K562 (cell line): ENCODE measurements at regions not wholly inside any gene's neighbourhood (a gene's known extent, or its start where the extent isn't known, plus 50 kb on each side); places are given as distances from the start of the nearest gene placed in this dataset.

ENCODE experiments used
- ATAC-seq: fragments of 200-7000 bp; cut with Tn5 transposase; 3 replicates; pipeline ENCODE4 v1.9.1; 2020; ENCODE audit warnings: moderate library complexity
- BruUV-seq: library from RNA; stranded (reverse); fragments of 400-500 nt; replicated peaks from 2 replicates; lab custom pipeline; 2021; lab: Mats Ljungman, UMichigan
- CTCF ChIA-PET: fragments of 300-600 bp; formaldehyde crosslinking; extraction: SDS; loops from one replicate; lab custom pipeline; 2021; ENCODE audit warnings: low intra/inter-chr PET ratio; lab: Yijun Ruan, JAX
- POLR2A ChIA-PET: fragments of 300-600, 350-650 bp; sonication (Branson Sonifier 250); formaldehyde crosslinking; extraction: SDS; loops from one replicate; lab custom pipeline; 2021; ENCODE audit warnings: antibody characterized with exemption, inconsistent platforms; lab: Yijun Ruan, JAX
- DNase-seq, 4 experiments: peaks; one replicate each; pipeline versions ENCODE4 v3.0.0 to v3.0.0-alpha.2; 2011 to 2018; ENCODE audit warnings: low spot score in 3 of 4, mixed read lengths in 3 of 4; ENCODE audit errors: extremely low read depth in 1 of 4
- FAIRE-seq: peaks from 2 replicates; lab custom pipeline; 2011; peaks lifted over from hg19 to GRCh38; lab: Jason Lieb, UNC
- H2AFZ ChIP-seq: 2 replicates; pipeline ENCODE4 v1.6.0; 2011; ENCODE audit warnings: low read depth, low read length, control low read depth, inconsistent platforms
- H3K27ac ChIP-seq: fragments of 200-600 bp; 3 replicates; pipeline ENCODE4 v1.8.0; 2011; ENCODE audit warnings: low read depth, mild to moderate bottlenecking, control low read depth, inconsistent platforms, low read length, moderate library complexity, mixed read lengths; ENCODE audit errors: extremely low read depth
- H3K27me3 ChIP-seq, 2 experiments: fragments of 300-600 bp in 1 of 2; 2 replicates in 1 of 2; 3 replicates in 1 of 2; pipeline versions ENCODE4 v1.6.0 to v1.8.0; 2011; ENCODE audit warnings: inconsistent platforms in 2 of 2, low read length in 2 of 2, mild to moderate bottlenecking in 1 of 2, mixed read lengths in 1 of 2, moderate library complexity in 1 of 2; ENCODE audit not compliant: control insufficient read depth in 2 of 2, insufficient read depth in 2 of 2
- H3K36me3 ChIP-seq: fragments of 300-600 bp; 3 replicates; pipeline ENCODE4 v1.8.0; 2011; ENCODE audit warnings: mild to moderate bottlenecking, low read length, inconsistent platforms; ENCODE audit not compliant: control insufficient read depth, insufficient read depth
- H3K4me1 ChIP-seq, 2 experiments: fragments of 200-600 bp in 1 of 2; replicated peaks in 1 of 2; 2 replicates in 1 of 2; 3 replicates in 1 of 2; pipeline versions ENCODE4 v1.5.1 to v1.8.0; 2011; ENCODE audit warnings: inconsistent platforms in 2 of 2, low read length in 2 of 2, mild to moderate bottlenecking in 1 of 2, mixed read lengths in 1 of 2, moderate library complexity in 1 of 2; ENCODE audit not compliant: control insufficient read depth in 2 of 2, insufficient read depth in 2 of 2
- H3K4me2 ChIP-seq: 2 replicates; pipeline ENCODE4 v1.6.1; 2011; ENCODE audit warnings: low read length, control low read depth, inconsistent platforms, mixed read lengths; ENCODE audit not compliant: insufficient read depth
- H3K4me3 ChIP-seq: fragments of 200-600 bp; sonication (generic), shearing (Covaris generic); 2 replicates; pipeline ENCODE4 v1.5.1; 2016; ENCODE audit warnings: control low read depth, inconsistent platforms
- H3K79me2 ChIP-seq: fragments of 200-600 bp; 3 replicates; pipeline ENCODE4 v1.8.0; 2011; ENCODE audit warnings: low read length, inconsistent platforms; ENCODE audit not compliant: control insufficient read depth, insufficient read depth
- H3K9ac ChIP-seq, 2 experiments: 2 replicates each; pipeline versions ENCODE4 v1.6.0 to v1.6.1; 2011; ENCODE audit warnings: low read depth in 2 of 2, low read length in 2 of 2, control low read depth in 1 of 2, inconsistent platforms in 1 of 2, mild to moderate bottlenecking in 1 of 2, mixed read lengths in 1 of 2; ENCODE audit not compliant: insufficient read depth in 1 of 2
- H3K9me1 ChIP-seq: one replicate; pipeline ENCODE4 v1.6.0; 2011; ENCODE audit warnings: inconsistent platforms, mild to moderate bottlenecking, low read length, moderate library complexity; ENCODE audit not compliant: control insufficient read depth, insufficient read depth
- H3K9me3 ChIP-seq: replicated peaks from 2 replicates; pipeline ENCODE4 v1.5.1; 2011; ENCODE audit warnings: low read depth, low read length, inconsistent platforms; ENCODE audit not compliant: control insufficient read depth, insufficient read depth
- H4K20me1 ChIP-seq: replicated peaks from 2 replicates; pipeline ENCODE4 v1.6.1; 2011; ENCODE audit warnings: low read length, inconsistent platforms, mixed read lengths; ENCODE audit not compliant: control insufficient read depth, insufficient read depth
- ATF2 ChIP-seq: sonication (generic); formaldehyde crosslinking; IDR thresholded peaks from 2 replicates; pipeline ENCODE4 v1.8.1; 2022; ENCODE audit warnings: missing genetic modification reagents
- CBX1 ChIP-seq: sonication (generic); IDR thresholded peaks from 2 replicates; pipeline ENCODE4 v1.6.1; 2016; ENCODE audit warnings: antibody characterized with exemption, low read depth, mild to moderate bottlenecking
- ELF2 ChIP-seq: fragments of 250-450 bp; sonication (Bioruptor Pico); IDR thresholded peaks from 2 replicates; pipeline ENCODE4 v1.5.0; 2021; ENCODE audit warnings: mild to moderate bottlenecking
- HMG20A ChIP-seq: fragments of 450-650 bp; formaldehyde crosslinking; conservative IDR thresholded peaks from 2 replicates; pipeline ENCODE4 v1.4.0; 2020; ENCODE audit warnings: mild to moderate bottlenecking, mixed read lengths
- IRF2 ChIP-seq: sonication (generic); formaldehyde crosslinking; IDR thresholded peaks from 2 replicates; pipeline ENCODE4 v1.8.1; 2022; ENCODE audit warnings: mild to moderate bottlenecking, missing genetic modification reagents
- MAFF ChIP-seq: IDR thresholded peaks from 2 replicates; pipeline ENCODE4 v1.6.1; 2012; ENCODE audit warnings: low read length, improper control_type of control experiment
- PCBP1 ChIP-seq: fragments of 200-400 bp; formaldehyde crosslinking; IDR thresholded peaks from 2 replicates; pipeline ENCODE4 v1.6.1; 2018; ENCODE audit warnings: mild to moderate bottlenecking, low read depth, low read length; ENCODE audit not compliant: poor library complexity, severe bottlenecking
- SIRT6 ChIP-seq: IDR thresholded peaks from one replicate; pipeline ENCODE4 v1.6.1; 2012; ENCODE audit warnings: low read depth, mild to moderate bottlenecking, control low read depth, inconsistent platforms, low read length, moderate library complexity
- THAP12 ChIP-seq: fragments of 250-450 bp; sonication (Bioruptor Pico); IDR thresholded peaks from 2 replicates; pipeline ENCODE4 v1.9.0; 2021; ENCODE audit warnings: mild to moderate bottlenecking, inconsistent platforms
- WHSC1 ChIP-seq: IDR thresholded peaks from one replicate; pipeline ENCODE4 v1.6.1; 2012; ENCODE audit warnings: low read length, control low read depth, inconsistent platforms
- ZBTB2 ChIP-seq: fragments of 450-650 bp; IDR thresholded peaks from 2 replicates; pipeline ENCODE4 v1.6.1; 2016; ENCODE audit warnings: antibody characterized with exemption
- ZFP36 ChIP-seq: fragments of 150-350 bp; IDR thresholded peaks from 2 replicates; pipeline ENCODE4 v1.6.1; 2018; ENCODE audit warnings: low read length, low read depth; ENCODE audit not compliant: partially characterized antibody
- ZNF133 ChIP-seq: fragments of 250-450 bp; sonication (Bioruptor Pico); IDR thresholded peaks from 2 replicates; pipeline ENCODE4 v1.4.0; 2020; ENCODE audit warnings: mild to moderate bottlenecking
- ZNF551 ChIP-seq: fragments of 250-450 bp; sonication (Bioruptor Pico); IDR thresholded peaks from 2 replicates; pipeline ENCODE4 v1.5.0; 2021; ENCODE audit warnings: mild to moderate bottlenecking, moderate library complexity
- ZNF644 ChIP-seq: fragments of 200-800 bp; sonication (Bioruptor generic); IDR thresholded peaks from 2 replicates; pipeline ENCODE4 v1.6.1; 2016; ENCODE audit warnings: low read depth, missing genetic modification characterization, missing compliant biosample characterization
- WGBS: fragments of 100-300 bp; shearing (Covaris generic); methylation state at CpG from one replicate; pipeline ENCODE4 v1.1.6; 2016; ENCODE audit warnings: low coverage, mixed read lengths; ENCODE audit not compliant: insufficient coverage; ENCODE audit errors: missing lambda C conversion rate; 5-methylcytosine and 5-hydroxymethylcytosine counted together
- in situ Hi-C: fragments of 300-500 bp; cut with MboI; formaldehyde crosslinking; loops from 4 replicates; pipeline ENCODE4 v1.15.0; 2018; ENCODE audit warnings: inconsistent platforms, mixed read lengths
- intact Hi-C: fragments of 100-400 bp; cut with micrococcal nuclease; formaldehyde crosslinking; loops from 2 replicates; pipeline ENCODE4 v1.14.2; 2022
- TF ChIP-seq, protein P1 (sequence below): sonication (generic); formaldehyde crosslinking; IDR thresholded peaks from 2 replicates; pipeline ENCODE4 v1.8.1; 2022; ENCODE audit warnings: missing genetic modification reagents
- TF ChIP-seq, protein P2 (sequence below): fragments of 250-450 bp; sonication (Bioruptor Pico); IDR thresholded peaks from 2 replicates; pipeline ENCODE4 v1.8.0; 2022; ENCODE audit warnings: inconsistent platforms

GRCh38 chr13:111879719-111880118 lies 187.2 kb upstream of the SOX1 start:
- in situ Hi-C loops, result no loop called here
- no TSS peak for BruUV-seq
- TF ChIP-seq ELF2 (CRISPR knock-in tag) (no peak), ZNF644 (tag) (no peak), ZNF133 (no peak), IRF2 (CRISPR knock-in tag) (no peak), ZFP36 (no peak), MAFF (no peak), ATF2 (no peak), WHSC1 (no peak), SIRT6 (no peak), PCBP1 (no peak), CBX1 (no peak), ZNF551 (CRISPR knock-in tag) (no peak), ZBTB2 (no peak), THAP12 (no peak), HMG20A (CRISPR knock-in tag) (no peak)
- TF ChIP-seq, protein P1, sequence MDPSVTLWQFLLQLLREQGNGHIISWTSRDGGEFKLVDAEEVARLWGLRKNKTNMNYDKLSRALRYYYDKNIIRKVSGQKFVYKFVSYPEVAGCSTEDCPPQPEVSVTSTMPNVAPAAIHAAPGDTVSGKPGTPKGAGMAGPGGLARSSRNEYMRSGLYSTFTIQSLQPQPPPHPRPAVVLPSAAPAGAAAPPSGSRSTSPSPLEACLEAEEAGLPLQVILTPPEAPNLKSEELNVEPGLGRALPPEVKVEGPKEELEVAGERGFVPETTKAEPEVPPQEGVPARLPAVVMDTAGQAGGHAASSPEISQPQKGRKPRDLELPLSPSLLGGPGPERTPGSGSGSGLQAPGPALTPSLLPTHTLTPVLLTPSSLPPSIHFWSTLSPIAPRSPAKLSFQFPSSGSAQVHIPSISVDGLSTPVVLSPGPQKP, result no peak
- TF ChIP-seq, protein P2, sequence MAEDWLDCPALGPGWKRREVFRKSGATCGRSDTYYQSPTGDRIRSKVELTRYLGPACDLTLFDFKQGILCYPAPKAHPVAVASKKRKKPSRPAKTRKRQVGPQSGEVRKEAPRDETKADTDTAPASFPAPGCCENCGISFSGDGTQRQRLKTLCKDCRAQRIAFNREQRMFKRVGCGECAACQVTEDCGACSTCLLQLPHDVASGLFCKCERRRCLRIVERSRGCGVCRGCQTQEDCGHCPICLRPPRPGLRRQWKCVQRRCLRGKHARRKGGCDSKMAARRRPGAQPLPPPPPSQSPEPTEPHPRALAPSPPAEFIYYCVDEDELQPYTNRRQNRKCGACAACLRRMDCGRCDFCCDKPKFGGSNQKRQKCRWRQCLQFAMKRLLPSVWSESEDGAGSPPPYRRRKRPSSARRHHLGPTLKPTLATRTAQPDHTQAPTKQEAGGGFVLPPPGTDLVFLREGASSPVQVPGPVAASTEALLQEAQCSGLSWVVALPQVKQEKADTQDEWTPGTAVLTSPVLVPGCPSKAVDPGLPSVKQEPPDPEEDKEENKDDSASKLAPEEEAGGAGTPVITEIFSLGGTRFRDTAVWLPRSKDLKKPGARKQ (CRISPR knock-in tag), result no peak

More at GRCh38 chr13:111879719-111880118, 187.2 kb upstream of the SOX1 start:
- DNase-seq (no peak), FAIRE-seq (no peak), ATAC-seq (no peak)
- no peak overlapping the region for H2AFZ ChIP-seq
- H3K4me1 ChIP-seq, result no peaks in the 10 kb centered on the region
- H3K9ac ChIP-seq, result no peak overlapping the region
- H3K4me2 ChIP-seq, result no peak overlapping the region
- H3K4me3 ChIP-seq, result no peak overlapping the region
- H3K79me2 ChIP-seq, result no peaks in the 10 kb centered on the region
- peaks cover 0 to 5% of the 10 kb centered on the region in 2 experiments; a peak in 1 of 5 replicates for H3K27me3 ChIP-seq
- CTCF ChIA-PET, result no interaction called here
- POLR2A ChIA-PET, result no interaction called here
- H3K36me3 ChIP-seq, result no peaks in the 10 kb centered on the region
- no peak overlapping the region for H3K27ac ChIP-seq
- intact Hi-C loops, result no loop called here
- no peaks in the 10 kb centered on the region for H3K9me1 ChIP-seq
- 0% methylated on average over 5 of the region's 5 CpGs for WGBS
- no peaks in the 10 kb centered on the region for H4K20me1 ChIP-seq
- no peaks in the 10 kb centered on the region for H3K9me3 ChIP-seq
